ENCODE measurements at regions not wholly inside any gene's neighbourhood (a gene's known extent, or its start where the extent isn't known, plus 50 kb on each side); places are given as distances from the start of the nearest gene placed in this dataset.

DNA sequence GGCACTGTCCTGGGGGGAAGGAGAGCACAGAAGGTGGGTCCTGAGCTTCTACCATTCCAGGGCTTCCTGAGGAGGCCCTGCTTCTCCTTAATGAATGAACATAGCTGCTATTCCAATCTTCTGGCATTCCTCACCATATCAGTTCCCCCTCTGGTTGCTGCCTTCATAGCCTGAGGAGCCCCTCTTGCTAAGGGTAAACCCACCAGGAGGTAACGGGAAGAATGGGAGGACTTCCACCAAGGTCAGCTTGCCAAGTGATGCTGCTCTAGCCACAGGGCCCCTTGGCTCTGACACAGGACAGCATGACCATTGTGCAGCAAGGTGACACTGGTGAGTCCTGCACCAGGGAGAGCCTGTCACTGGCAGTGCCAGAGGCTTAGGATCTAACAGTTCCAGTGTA is 1022.5 kb downstream of the TBC1D22A start:
- TF ChIP-seq, protein P1, sequence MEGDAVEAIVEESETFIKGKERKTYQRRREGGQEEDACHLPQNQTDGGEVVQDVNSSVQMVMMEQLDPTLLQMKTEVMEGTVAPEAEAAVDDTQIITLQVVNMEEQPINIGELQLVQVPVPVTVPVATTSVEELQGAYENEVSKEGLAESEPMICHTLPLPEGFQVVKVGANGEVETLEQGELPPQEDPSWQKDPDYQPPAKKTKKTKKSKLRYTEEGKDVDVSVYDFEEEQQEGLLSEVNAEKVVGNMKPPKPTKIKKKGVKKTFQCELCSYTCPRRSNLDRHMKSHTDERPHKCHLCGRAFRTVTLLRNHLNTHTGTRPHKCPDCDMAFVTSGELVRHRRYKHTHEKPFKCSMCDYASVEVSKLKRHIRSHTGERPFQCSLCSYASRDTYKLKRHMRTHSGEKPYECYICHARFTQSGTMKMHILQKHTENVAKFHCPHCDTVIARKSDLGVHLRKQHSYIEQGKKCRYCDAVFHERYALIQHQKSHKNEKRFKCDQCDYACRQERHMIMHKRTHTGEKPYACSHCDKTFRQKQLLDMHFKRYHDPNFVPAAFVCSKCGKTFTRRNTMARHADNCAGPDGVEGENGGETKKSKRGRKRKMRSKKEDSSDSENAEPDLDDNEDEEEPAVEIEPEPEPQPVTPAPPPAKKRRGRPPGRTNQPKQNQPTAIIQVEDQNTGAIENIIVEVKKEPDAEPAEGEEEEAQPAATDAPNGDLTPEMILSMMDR (IDR thresholded peaks at IDR 0.05), result no peak
- no peak for TF ChIP-seq EP300 (IDR thresholded peaks at IDR 0.05)
